ENCODE measurements at regions not wholly inside any gene's neighbourhood (a gene's known extent, or its start where the extent isn't known, plus 50 kb on each side); places are given as distances from the start of the nearest gene placed in this dataset.

DNA sequence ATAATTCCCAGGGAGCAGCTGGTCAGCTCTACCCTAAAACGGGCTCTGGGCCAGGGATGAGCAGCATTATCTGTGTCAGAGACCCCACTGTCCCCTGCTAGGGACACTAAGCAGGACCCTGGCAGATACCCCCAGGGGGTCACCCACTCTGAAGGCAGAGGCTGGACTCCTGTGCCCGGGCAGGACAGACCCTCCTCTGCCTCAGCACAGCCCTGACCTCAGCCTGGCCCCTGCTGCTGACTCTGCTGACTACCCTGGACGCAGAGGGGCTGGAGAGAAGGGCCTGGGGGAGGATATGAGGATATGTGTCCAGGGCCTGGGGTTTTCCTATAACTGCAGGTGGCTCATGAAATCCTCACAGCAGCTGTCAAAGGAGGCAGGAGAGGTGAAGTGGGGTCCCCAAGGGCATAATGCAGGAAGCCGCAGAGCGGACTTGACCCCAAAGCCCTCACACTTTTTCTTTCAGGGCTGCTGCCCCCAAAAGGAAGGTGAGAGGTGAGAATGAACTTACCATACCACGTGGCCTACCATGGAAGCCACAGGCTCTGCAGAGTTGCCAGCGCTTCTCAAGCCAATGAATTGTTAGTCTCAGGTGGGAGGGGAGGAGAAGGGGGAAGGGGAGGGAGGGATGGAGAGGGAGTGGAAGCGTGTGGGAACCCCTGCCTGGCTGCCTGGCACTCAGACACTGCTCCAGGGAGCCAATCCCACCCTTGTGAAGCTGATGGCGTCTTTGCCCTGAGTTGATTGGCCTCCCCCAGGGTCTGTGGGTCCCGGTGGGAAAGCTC lies 76.7 kb upstream of the WNT11 start:
- TF ChIP-seq, protein P1, sequence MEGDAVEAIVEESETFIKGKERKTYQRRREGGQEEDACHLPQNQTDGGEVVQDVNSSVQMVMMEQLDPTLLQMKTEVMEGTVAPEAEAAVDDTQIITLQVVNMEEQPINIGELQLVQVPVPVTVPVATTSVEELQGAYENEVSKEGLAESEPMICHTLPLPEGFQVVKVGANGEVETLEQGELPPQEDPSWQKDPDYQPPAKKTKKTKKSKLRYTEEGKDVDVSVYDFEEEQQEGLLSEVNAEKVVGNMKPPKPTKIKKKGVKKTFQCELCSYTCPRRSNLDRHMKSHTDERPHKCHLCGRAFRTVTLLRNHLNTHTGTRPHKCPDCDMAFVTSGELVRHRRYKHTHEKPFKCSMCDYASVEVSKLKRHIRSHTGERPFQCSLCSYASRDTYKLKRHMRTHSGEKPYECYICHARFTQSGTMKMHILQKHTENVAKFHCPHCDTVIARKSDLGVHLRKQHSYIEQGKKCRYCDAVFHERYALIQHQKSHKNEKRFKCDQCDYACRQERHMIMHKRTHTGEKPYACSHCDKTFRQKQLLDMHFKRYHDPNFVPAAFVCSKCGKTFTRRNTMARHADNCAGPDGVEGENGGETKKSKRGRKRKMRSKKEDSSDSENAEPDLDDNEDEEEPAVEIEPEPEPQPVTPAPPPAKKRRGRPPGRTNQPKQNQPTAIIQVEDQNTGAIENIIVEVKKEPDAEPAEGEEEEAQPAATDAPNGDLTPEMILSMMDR (IDR thresholded peaks at IDR 0.05; ENCODE audit: low read length) = no peak
- TF ChIP-seq EZH2 (IDR thresholded peaks at IDR 0.05; ENCODE audit: borderline replicate concordance, low read length) = no peak

All from OCI-LY1 (cell line).